HG02884 (cell line): ENCODE measurements at regions not wholly inside any gene's neighbourhood (a gene's known extent, or its start where the extent isn't known, plus 50 kb on each side); places are given as distances from the start of the nearest gene placed in this dataset.
"Not testable (repeated sequence)": the region's sequence is repeated elsewhere in the genome, so short reads cannot be mapped to it uniquely, and the experiment has no call there.

Source experiments
- ATAC-seq: cut with Tn5 transposase; IDR thresholded peaks from one replicate; pipeline ENCODE4 v1.9.1; 2021; ENCODE audit warnings: mild to moderate bottlenecking, moderate library complexity; ENCODE audit not compliant: unreplicated experiment

DNA sequence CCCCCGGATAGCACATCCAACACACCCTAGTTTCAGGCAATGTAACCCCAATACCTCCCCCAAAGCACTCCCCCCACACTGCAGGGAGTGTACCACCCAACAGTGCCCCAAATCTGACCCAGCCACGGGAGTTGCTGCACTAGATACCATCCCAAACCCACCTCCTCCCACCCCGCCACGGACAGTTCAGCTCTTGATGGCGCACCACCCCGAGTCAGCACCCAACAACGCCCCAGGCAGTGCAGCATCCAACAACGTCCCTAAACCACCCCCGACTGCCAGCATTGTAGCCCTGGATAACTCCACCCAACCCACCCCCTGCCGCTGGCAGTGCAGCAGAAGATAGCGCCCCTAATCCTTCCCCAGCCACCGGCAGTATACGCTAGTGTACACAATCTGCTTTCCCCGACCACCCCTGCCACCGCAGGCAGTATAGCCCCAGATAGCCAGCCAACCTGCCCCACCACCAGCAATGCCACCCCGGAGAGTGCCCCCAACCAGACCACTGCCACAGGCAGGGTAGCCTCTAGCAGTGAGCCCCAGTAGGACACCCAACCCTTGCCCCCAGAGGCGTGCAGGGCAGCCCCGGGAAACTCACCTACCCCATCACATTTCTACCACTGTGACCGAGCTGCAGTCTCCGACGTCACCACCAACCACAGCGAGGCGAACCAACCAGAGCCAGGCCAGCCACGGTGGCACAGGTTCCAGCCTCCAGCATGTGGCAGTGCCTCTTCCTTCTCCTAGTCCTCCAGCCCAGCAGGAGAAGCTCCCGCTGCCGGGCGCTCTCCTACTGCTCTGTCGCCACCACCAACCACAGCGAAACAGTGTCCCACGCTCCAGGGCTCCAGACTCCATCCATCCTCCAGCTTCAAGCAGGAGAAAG lies 178.1 kb downstream of the POTEB3 start:
- no peak for ATAC-seq

DNA sequence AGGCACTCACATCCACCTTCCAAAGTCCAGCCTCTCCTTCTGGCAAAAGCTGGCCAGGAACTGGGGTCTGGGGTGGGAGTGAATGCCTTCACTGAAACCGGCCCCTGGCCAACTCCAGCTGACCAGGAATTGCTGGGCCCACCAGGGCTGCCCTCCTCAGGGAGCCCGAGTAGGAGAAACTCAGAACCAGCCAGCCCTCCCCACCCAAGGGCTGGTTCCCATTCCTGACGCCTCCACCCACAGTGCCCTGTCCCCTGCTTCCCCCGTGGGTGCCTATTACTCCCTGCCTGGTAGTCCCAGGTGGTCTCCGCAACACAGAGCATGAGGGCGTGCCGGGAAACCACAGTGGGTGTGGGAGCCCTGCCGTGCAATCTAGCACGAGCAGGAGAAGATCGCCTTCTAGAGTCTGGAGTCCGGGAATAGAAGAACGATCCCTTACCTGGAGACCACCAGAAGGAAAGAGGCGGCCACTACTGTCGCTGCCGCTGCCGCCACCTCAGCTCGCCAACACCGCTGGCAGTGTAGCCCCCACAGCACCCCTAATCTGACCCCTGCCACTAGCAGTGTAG lies 178.8 kb downstream of the POTEB3 start:
- no peak for ATAC-seq

DNA sequence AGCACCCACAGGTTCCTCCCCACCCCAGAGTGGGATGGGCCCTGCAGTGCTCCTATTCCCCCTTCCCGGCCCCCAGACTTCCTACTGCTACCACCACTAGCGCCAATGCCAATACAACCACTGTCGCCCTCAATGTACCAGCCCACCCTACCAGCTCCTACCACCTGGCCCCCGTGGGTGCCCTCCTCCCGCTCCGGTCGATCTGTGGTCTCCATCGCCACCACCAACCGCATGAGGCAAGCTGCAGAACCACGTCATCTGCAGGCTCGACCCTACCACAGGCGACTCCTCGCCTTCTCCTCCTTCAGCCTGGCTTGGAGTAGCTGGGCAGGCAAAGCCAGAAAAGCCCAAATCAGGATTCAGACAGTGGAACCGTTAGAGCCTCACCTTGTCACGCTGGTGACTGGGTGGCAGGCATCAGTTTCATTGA lies 179.3 kb downstream of the POTEB3 start:
- ATAC-seq, result no peak

DNA sequence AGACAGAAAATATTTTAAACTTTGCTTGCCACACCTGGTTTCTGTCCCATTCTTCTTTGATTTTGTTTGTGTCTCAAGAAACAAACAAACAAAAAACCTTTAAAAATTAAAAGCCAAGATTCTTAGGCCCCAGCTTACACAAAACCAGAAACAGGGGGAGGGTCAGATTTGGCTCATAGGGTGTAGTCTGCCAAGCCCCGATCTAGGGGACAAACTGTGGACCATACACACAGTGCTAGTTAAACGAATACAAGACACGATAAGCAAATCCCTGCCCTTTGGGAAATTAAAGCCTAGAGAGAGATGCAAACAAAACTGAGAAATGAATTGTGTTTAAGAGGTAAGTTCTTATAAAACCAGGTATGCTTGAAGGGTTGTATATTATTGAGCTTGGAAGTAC lies 181.7 kb downstream of the POTEB3 start:
- not testable (repeated sequence) for ATAC-seq

DNA sequence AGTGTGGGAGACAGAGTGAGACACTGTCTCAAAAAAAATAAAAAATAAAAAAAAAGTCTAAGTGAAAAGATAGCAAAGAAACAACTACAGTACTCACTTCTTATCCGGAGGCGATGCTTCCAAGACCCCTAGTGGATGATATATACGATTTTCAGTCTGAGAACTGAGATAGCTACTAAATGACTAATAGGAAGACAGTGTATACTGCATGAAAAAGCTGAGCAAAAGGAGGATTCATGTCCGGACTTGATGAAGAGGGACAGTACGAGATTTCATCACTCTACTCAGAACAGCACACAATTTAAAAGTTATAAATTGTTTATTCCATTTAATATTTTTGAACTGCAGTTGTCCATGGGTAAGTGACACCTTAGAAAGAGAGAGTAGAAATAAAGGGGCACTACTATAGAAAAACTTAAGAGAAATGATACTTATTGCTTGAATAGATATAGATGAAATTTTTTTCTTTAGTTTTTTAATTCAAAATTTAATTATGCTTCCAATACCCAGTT lies 190.7 kb downstream of the POTEB3 start:
- not testable (repeated sequence) for ATAC-seq
